AG04449 (cell line): ENCODE measurements at regions not wholly inside any gene's neighbourhood (a gene's known extent, or its start where the extent isn't known, plus 50 kb on each side); places are given as distances from the start of the nearest gene placed in this dataset.

Experiments used
- CTCF ChIA-PET: fragments of 350-600 bp; formaldehyde crosslinking; extraction: SDS; loops from one replicate; lab custom pipeline; 2021; ENCODE audit warnings: antibody characterized with exemption; lab: Yijun Ruan, JAX
- POLR2A ChIA-PET: fragments of 400-600, 350-600 bp; formaldehyde crosslinking; extraction: SDS; loops from one replicate; lab custom pipeline; 2020; ENCODE audit warnings: antibody characterized with exemption, inconsistent platforms; lab: Yijun Ruan, JAX
- DNase-seq: peaks from one replicate; pipeline ENCODE4 v3.0.0-alpha.2; 2010; ENCODE audit warnings: low read depth, low spot score
- H3K4me3 ChIP-seq: 2 replicates; pipeline ENCODE4 v1.5.1; 2011; ENCODE audit warnings: low read depth, mild to moderate bottlenecking, control low read depth, low read length
- CTCF ChIP-seq: IDR thresholded peaks from one replicate; pipeline ENCODE4 v1.5.1; 2011; ENCODE audit warnings: mild to moderate bottlenecking, moderate library complexity, low read length, control low read depth, inconsistent platforms; ENCODE audit not compliant: insufficient read depth; ENCODE audit errors: missing control alignments

GRCh38 chr21:23356905-23357304 lies 2250.4 kb downstream of the MRPL39 start:
- POLR2A ChIA-PET, result no interaction called here
- no peak for TF ChIP-seq CTCF

GRCh38 chr21:23316190-23316589 lies 2291.1 kb downstream of the MRPL39 start:
- ChIA-PET CTCF (no interaction called here), POLR2A (no interaction called here)
- no peak for DNase-seq
- TF ChIP-seq CTCF, result no peak
- H3K4me3 ChIP-seq, result no peak overlapping the region

More at GRCh38 chr21:23356905-23357304, 2250.4 kb downstream of the MRPL39 start:
- H3K4me3 ChIP-seq, result no peak overlapping the region
- CTCF ChIA-PET, result no interaction called here
- DNase-seq, result no peak

- ChIA-PET CTCF (no interaction called here), POLR2A (no interaction called here)
- TF ChIP-seq CTCF, result no peak
- no peak overlapping the region for H3K4me3 ChIP-seq
- DNase-seq, result no peak
Observed at GRCh38 chr21:23308741-23309140, 2298.5 kb downstream of the MRPL39 start.

GRCh38 chr21:23307065-23307464 lies 2300.2 kb downstream of the MRPL39 start:
- no peak for TF ChIP-seq CTCF
- ChIA-PET CTCF (no interaction called here), POLR2A (no interaction called here)
- no peak overlapping the region for H3K4me3 ChIP-seq
- DNase-seq, result no peak

- TF ChIP-seq CTCF, result no peak
- DNase-seq, result no peak
- CTCF ChIA-PET, result no interaction called here
- H3K4me3 ChIP-seq, result no peak overlapping the region
- POLR2A ChIA-PET, result no interaction called here
Observed at GRCh38 chr21:23292292-23292691, 2294.1 kb downstream of the NCAM2 start.

- POLR2A ChIA-PET, result no interaction called here
- DNase-seq, result no peak
- CTCF ChIA-PET, result no interaction called here
- TF ChIP-seq CTCF, result no peak
- H3K4me3 ChIP-seq, result no peak overlapping the region
Observed at GRCh38 chr21:23281917-23282316, 2283.7 kb downstream of the NCAM2 start.

- H3K4me3 ChIP-seq, result no peak overlapping the region
- CTCF ChIA-PET, result no interaction called here
- no peak for DNase-seq
- POLR2A ChIA-PET, result no interaction called here
- no peak for TF ChIP-seq CTCF
Observed at GRCh38 chr21:23249760-23250159, 2251.6 kb downstream of the NCAM2 start.
